Colonic mucosa (tissue), 4 donors: ENCODE measurements at regions not wholly inside any gene's neighbourhood (a gene's known extent, or its start where the extent isn't known, plus 50 kb on each side); places are given as distances from the start of the nearest gene placed in this dataset.

Source experiments
- DNase-seq: peaks from one replicate; pipeline ENCODE4 v3.0.0-alpha.2; 2020
- H3K27ac ChIP-seq: fragments of 200-600 bp; one replicate; pipeline ENCODE4 v1.8.0; 2021
- H3K27me3 ChIP-seq: fragments of 200-600 bp; one replicate; pipeline ENCODE4 v1.8.0; 2021
- H3K36me3 ChIP-seq: fragments of 200-600 bp; one replicate; pipeline ENCODE4 v1.8.0; 2021
- H3K4me1 ChIP-seq: fragments of 200-600 bp; one replicate; pipeline ENCODE4 v1.8.0; 2021; ENCODE audit warnings: mild to moderate bottlenecking
- H3K4me3 ChIP-seq: fragments of 200-600 bp; one replicate; pipeline ENCODE4 v1.8.0; 2021
- H3K9ac ChIP-seq, 2 donors: one replicate each; pipeline ENCODE4 v1.7.0; 2013; ENCODE audit warnings: control low read depth in 2 of 2, low read depth in 2 of 2, low read length in 2 of 2
- H3K9me3 ChIP-seq: fragments of 200-600 bp; one replicate; pipeline ENCODE4 v1.8.0; 2021
- intact Hi-C: fragments of 100-400 bp; cut with DNase I; formaldehyde crosslinking; loops from one replicate; pipeline ENCODE4 v1.14.1; 2022
- TF ChIP-seq, protein P1 (sequence below): fragments of 200-600 bp; IDR thresholded peaks from one replicate; pipeline ENCODE4 v1.8.0; 2022; ENCODE audit warnings: antibody characterized with exemption, mild to moderate bottlenecking
- donor health status: healthy.
- donor health status: DM: no; HTN: no; CAD: no.
- donor health status: DM: no; HTN: no; CAD: no.

DNA sequence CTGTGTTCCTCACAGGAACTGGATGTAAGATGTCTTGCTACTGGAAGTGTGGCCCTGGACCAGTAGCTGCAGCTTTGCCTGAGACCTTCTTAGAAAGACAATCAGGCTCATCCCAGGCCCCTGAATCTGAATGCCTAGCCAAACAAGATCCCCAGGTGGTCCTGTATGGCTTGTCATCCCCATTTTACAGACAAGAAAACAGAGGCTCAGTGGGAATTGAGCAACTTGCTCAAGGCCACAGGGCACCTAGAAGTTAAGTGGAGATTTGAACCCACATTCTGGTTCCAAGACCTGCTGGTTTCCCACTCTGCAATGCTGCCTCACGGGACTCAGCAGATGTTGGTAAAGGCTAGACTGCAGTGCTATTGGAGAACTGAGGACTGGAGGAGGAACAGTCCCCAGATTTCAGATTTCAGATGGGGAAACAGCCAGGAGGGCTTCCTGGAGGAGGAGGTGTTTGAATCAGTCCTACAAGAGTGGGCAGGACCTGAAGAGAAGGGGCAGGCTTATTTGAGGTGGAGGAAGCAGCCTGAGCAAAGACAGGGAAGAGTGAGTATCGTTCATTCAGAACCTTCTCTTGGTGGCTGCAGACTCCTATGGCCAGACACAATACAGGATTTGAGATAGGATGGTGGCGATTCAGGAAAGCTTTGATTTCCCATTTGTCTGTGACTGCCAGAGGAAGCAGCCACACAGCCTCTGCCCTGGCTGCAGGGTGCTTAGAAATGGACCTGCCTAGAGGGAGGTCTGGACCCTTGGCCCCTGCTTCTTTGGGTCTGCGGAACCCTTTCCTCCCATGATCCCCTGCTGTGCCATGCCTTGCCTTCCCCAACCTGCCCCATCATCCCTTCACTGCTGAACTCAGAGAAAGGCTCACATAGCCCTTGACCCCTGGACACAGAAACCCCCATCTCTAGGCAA lies 233.4 kb upstream of the NLRP1 start:
- no peaks in the 10 kb centered on the region for H3K4me1 ChIP-seq
- intact Hi-C loops = no loop called here
- no peak overlapping the region for H3K27ac ChIP-seq
- no peaks in the 10 kb centered on the region for H3K36me3 ChIP-seq
- no peak overlapping the region for H3K9ac ChIP-seq
- DNase-seq = no peak
- H3K27me3 ChIP-seq = no peaks in the 10 kb centered on the region
- TF ChIP-seq, protein P1, sequence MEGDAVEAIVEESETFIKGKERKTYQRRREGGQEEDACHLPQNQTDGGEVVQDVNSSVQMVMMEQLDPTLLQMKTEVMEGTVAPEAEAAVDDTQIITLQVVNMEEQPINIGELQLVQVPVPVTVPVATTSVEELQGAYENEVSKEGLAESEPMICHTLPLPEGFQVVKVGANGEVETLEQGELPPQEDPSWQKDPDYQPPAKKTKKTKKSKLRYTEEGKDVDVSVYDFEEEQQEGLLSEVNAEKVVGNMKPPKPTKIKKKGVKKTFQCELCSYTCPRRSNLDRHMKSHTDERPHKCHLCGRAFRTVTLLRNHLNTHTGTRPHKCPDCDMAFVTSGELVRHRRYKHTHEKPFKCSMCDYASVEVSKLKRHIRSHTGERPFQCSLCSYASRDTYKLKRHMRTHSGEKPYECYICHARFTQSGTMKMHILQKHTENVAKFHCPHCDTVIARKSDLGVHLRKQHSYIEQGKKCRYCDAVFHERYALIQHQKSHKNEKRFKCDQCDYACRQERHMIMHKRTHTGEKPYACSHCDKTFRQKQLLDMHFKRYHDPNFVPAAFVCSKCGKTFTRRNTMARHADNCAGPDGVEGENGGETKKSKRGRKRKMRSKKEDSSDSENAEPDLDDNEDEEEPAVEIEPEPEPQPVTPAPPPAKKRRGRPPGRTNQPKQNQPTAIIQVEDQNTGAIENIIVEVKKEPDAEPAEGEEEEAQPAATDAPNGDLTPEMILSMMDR = no peak
- H3K4me3 ChIP-seq = no peak overlapping the region
- no peaks in the 10 kb centered on the region for H3K9me3 ChIP-seq

DNA sequence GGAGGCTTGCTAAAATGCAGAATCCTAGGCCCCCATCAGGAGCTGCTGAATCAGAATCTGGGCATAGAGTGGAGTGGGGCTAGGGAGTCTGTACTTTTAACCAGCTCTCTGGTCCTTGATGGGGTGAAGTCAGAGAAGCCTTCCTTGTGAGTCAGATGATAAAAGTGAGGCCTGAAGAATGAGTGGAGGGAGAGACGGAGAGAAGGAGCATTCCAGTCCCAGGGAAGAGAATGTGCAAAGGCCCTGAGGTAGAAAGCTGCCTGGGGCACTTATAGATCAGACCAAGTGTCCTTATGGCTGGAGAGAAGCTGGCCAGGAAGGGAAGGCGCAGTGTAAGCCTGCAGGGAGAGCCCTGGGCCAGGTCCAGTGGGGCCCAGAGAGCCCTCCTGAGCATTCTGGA lies 235.1 kb upstream of the NLRP1 start:
- H3K9me3 ChIP-seq = no peaks in the 10 kb centered on the region
- TF ChIP-seq, protein P1 = no peak
- intact Hi-C loops = no loop called here
- H3K4me1 ChIP-seq = no peaks in the 10 kb centered on the region
- H3K4me3 ChIP-seq = no peak overlapping the region
- no peak for DNase-seq
- no peaks in the 10 kb centered on the region for H3K27me3 ChIP-seq
- H3K9ac ChIP-seq = no peak overlapping the region
- no peaks in the 10 kb centered on the region for H3K36me3 ChIP-seq
- H3K27ac ChIP-seq = no peak overlapping the region

DNA sequence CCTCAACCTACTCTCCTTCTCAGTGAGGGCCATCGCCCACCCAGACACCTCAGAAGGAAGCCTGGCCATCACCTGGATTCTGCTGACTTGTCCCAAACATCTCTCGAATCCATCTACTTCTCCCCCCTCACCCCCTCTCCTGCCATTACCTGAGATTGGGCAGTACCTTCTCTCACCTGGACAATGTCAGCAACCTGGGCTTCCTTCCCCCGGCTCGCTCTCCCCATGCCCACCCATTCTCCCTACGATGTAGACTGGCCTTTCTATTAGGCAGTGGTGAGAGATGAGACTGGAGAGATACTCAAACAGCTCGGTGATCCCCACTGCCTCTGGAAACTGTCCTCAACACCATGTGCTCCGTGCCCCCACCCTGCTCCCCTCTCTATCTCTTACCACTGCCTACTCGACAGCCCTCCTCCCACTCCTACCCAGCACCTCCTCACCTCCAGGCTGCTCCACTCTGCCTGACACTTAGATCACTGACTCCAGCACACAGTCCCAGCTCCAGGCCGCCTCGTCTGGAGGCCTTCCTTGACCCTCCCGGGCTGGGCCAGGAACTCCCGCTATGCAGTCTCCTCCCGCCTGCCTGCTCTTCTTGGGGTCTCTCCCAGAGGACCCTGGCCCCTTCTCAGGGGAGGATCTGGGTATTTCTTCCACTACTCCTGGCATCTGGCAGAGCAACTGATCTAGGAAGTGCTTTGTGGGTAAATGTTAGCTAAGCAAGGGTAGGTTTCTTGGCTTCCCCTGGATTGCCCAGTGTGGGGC lies 235.8 kb upstream of the NLRP1 start:
- H3K4me1 ChIP-seq = no peaks in the 10 kb centered on the region
- no peak for DNase-seq
- H3K27me3 ChIP-seq = no peaks in the 10 kb centered on the region
- H3K27ac ChIP-seq = no peak overlapping the region
- intact Hi-C loops = no loop called here
- H3K4me3 ChIP-seq = no peak overlapping the region
- no peak overlapping the region for H3K9ac ChIP-seq
- no peaks in the 10 kb centered on the region for H3K9me3 ChIP-seq
- TF ChIP-seq, protein P1 = no peak
- no peaks in the 10 kb centered on the region for H3K36me3 ChIP-seq

- no peak overlapping the region for H3K27ac ChIP-seq
- H3K4me3 ChIP-seq = no peak overlapping the region
- no peaks in the 10 kb centered on the region for H3K4me1 ChIP-seq
- H3K36me3 ChIP-seq = no peaks in the 10 kb centered on the region
- H3K9me3 ChIP-seq = no peaks in the 10 kb centered on the region
- TF ChIP-seq, protein P1 = no peak
- H3K9ac ChIP-seq = no peak overlapping the region
- intact Hi-C loops = no loop called here
- no peak for DNase-seq
- H3K27me3 ChIP-seq = no peaks in the 10 kb centered on the region
Measured at GRCh38 chr17:5820721-5821456, 236.6 kb upstream of the NLRP1 start.

DNA sequence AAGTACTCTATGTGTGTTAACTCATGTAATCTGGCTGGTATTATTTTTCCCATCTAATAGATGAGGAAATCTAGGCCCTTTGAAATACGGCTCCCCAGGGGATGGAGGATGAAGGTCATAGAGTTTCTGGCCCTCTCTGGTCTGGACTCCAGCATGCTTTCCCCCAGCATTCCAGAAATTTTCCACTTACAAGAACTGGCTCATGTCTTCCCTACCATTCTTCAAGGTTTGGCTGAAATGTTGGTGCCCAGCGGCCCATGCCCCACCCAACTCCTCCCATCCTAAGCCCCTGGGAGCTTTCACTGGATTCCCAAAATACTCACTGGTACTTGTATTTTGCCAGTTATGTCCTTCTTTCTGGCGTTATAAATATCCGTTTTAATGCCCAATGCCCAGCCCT lies 237.5 kb upstream of the NLRP1 start:
- Histone ChIP-seq H3K27me3 (no peaks in the 10 kb centered on the region), H3K9ac (no peak overlapping the region), H3K9me3 (no peaks in the 10 kb centered on the region), H3K4me1 (no peaks in the 10 kb centered on the region), H3K27ac (no peak overlapping the region), H3K4me3 (no peak overlapping the region), H3K36me3 (no peaks in the 10 kb centered on the region)
- DNase-seq = no peak
- TF ChIP-seq, protein P1 = no peak
- intact Hi-C loops = no loop called here
